K562 (cell line): ENCODE measurements at regions not wholly inside any gene's neighbourhood (a gene's known extent, or its start where the extent isn't known, plus 50 kb on each side); places are given as distances from the start of the nearest gene placed in this dataset.

Source experiments
- ATAC-seq: fragments of 200-7000 bp; cut with Tn5 transposase; 3 replicates; pipeline ENCODE4 v1.9.1; 2020; ENCODE audit warnings: moderate library complexity
- BruUV-seq: library from RNA; stranded (reverse); fragments of 400-500 nt; replicated peaks from 2 replicates; lab custom pipeline; 2021; lab: Mats Ljungman, UMichigan
- CTCF ChIA-PET: fragments of 300-600 bp; formaldehyde crosslinking; extraction: SDS; loops from one replicate; lab custom pipeline; 2021; ENCODE audit warnings: low intra/inter-chr PET ratio; lab: Yijun Ruan, JAX
- POLR2A ChIA-PET: fragments of 300-600, 350-650 bp; sonication (Branson Sonifier 250); formaldehyde crosslinking; extraction: SDS; loops from one replicate; lab custom pipeline; 2021; ENCODE audit warnings: antibody characterized with exemption, inconsistent platforms; lab: Yijun Ruan, JAX
- DNase-seq, 4 experiments: peaks; one replicate each; pipeline versions ENCODE4 v3.0.0 to v3.0.0-alpha.2; 2011 to 2018; ENCODE audit warnings: low spot score in 3 of 4, mixed read lengths in 3 of 4; ENCODE audit errors: extremely low read depth in 1 of 4
- FAIRE-seq: peaks from 2 replicates; lab custom pipeline; 2011; peaks lifted over from hg19 to GRCh38; lab: Jason Lieb, UNC
- H2AFZ ChIP-seq: 2 replicates; pipeline ENCODE4 v1.6.0; 2011; ENCODE audit warnings: low read depth, low read length, control low read depth, inconsistent platforms
- H3K27ac ChIP-seq: fragments of 200-600 bp; 3 replicates; pipeline ENCODE4 v1.8.0; 2011; ENCODE audit warnings: low read depth, mild to moderate bottlenecking, control low read depth, inconsistent platforms, low read length, moderate library complexity, mixed read lengths; ENCODE audit errors: extremely low read depth
- H3K27me3 ChIP-seq, 2 experiments: fragments of 300-600 bp in 1 of 2; 2 replicates in 1 of 2; 3 replicates in 1 of 2; pipeline versions ENCODE4 v1.6.0 to v1.8.0; 2011; ENCODE audit warnings: inconsistent platforms in 2 of 2, low read length in 2 of 2, mild to moderate bottlenecking in 1 of 2, mixed read lengths in 1 of 2, moderate library complexity in 1 of 2; ENCODE audit not compliant: control insufficient read depth in 2 of 2, insufficient read depth in 2 of 2
- H3K36me3 ChIP-seq: fragments of 300-600 bp; 3 replicates; pipeline ENCODE4 v1.8.0; 2011; ENCODE audit warnings: mild to moderate bottlenecking, low read length, inconsistent platforms; ENCODE audit not compliant: control insufficient read depth, insufficient read depth
- H3K4me1 ChIP-seq, 2 experiments: fragments of 200-600 bp in 1 of 2; replicated peaks in 1 of 2; 2 replicates in 1 of 2; 3 replicates in 1 of 2; pipeline versions ENCODE4 v1.5.1 to v1.8.0; 2011; ENCODE audit warnings: inconsistent platforms in 2 of 2, low read length in 2 of 2, mild to moderate bottlenecking in 1 of 2, mixed read lengths in 1 of 2, moderate library complexity in 1 of 2; ENCODE audit not compliant: control insufficient read depth in 2 of 2, insufficient read depth in 2 of 2
- H3K4me2 ChIP-seq: 2 replicates; pipeline ENCODE4 v1.6.1; 2011; ENCODE audit warnings: low read length, control low read depth, inconsistent platforms, mixed read lengths; ENCODE audit not compliant: insufficient read depth
- H3K4me3 ChIP-seq: fragments of 200-600 bp; sonication (generic), shearing (Covaris generic); 2 replicates; pipeline ENCODE4 v1.5.1; 2016; ENCODE audit warnings: control low read depth, inconsistent platforms
- H3K79me2 ChIP-seq: fragments of 200-600 bp; 3 replicates; pipeline ENCODE4 v1.8.0; 2011; ENCODE audit warnings: low read length, inconsistent platforms; ENCODE audit not compliant: control insufficient read depth, insufficient read depth
- H3K9ac ChIP-seq, 2 experiments: 2 replicates each; pipeline versions ENCODE4 v1.6.0 to v1.6.1; 2011; ENCODE audit warnings: low read depth in 2 of 2, low read length in 2 of 2, control low read depth in 1 of 2, inconsistent platforms in 1 of 2, mild to moderate bottlenecking in 1 of 2, mixed read lengths in 1 of 2; ENCODE audit not compliant: insufficient read depth in 1 of 2
- H3K9me1 ChIP-seq: one replicate; pipeline ENCODE4 v1.6.0; 2011; ENCODE audit warnings: inconsistent platforms, mild to moderate bottlenecking, low read length, moderate library complexity; ENCODE audit not compliant: control insufficient read depth, insufficient read depth
- H3K9me3 ChIP-seq: replicated peaks from 2 replicates; pipeline ENCODE4 v1.5.1; 2011; ENCODE audit warnings: low read depth, low read length, inconsistent platforms; ENCODE audit not compliant: control insufficient read depth, insufficient read depth
- H4K20me1 ChIP-seq: replicated peaks from 2 replicates; pipeline ENCODE4 v1.6.1; 2011; ENCODE audit warnings: low read length, inconsistent platforms, mixed read lengths; ENCODE audit not compliant: control insufficient read depth, insufficient read depth
- BCOR ChIP-seq: fragments of 450-650 bp; IDR thresholded peaks from 2 replicates; pipeline ENCODE4 v1.6.1; 2016
- CBFA2T3 ChIP-seq: fragments of 450-650 bp; IDR thresholded peaks from 2 replicates; pipeline ENCODE4 v1.6.1; 2017
- ESRRA ChIP-seq: fragments of 450-650 bp; IDR thresholded peaks from 2 replicates; pipeline ENCODE4 v1.6.1; 2014; ENCODE audit warnings: low read depth, mild to moderate bottlenecking, moderate library complexity, borderline replicate concordance
- ETV1 ChIP-seq: fragments of 450-650 bp; conservative IDR thresholded peaks from 2 replicates; pipeline ENCODE4 v1.6.1; 2016; ENCODE audit warnings: missing genetic modification characterization, control low read depth, low read depth, missing compliant biosample characterization
- GATA2 ChIP-seq: sonication (generic); formaldehyde crosslinking; IDR thresholded peaks from 2 replicates; pipeline ENCODE4 v1.4.0; 2020; ENCODE audit warnings: mild to moderate bottlenecking, missing genetic modification reagents
- IRF1 ChIP-seq: sonication (generic); formaldehyde crosslinking; IDR thresholded peaks from 2 replicates; pipeline ENCODE4 v1.8.0; 2022; ENCODE audit warnings: missing genetic modification reagents, mild to moderate bottlenecking, borderline replicate concordance
- MAFF ChIP-seq: IDR thresholded peaks from 2 replicates; pipeline ENCODE4 v1.6.1; 2012; ENCODE audit warnings: low read length, improper control_type of control experiment
- MAFG ChIP-seq: fragments of 450-650 bp; conservative IDR thresholded peaks from 2 replicates; pipeline ENCODE4 v1.6.1; 2016; ENCODE audit warnings: missing genetic modification characterization, missing compliant biosample characterization
- MAZ ChIP-seq, 2 experiments: fragments of 450-650 bp in 1 of 2; sonication (generic) in 1 of 2; formaldehyde crosslinking; IDR thresholded peaks in 1 of 2; conservative IDR thresholded peaks in 1 of 2; 2 replicates each; pipeline versions ENCODE4 v1.4.0 to v1.5.0; 2020; ENCODE audit warnings: mild to moderate bottlenecking in 1 of 2, missing genetic modification reagents in 1 of 2
- MCM3 ChIP-seq: fragments of 450-650 bp; IDR thresholded peaks from 2 replicates; pipeline ENCODE4 v1.6.1; 2016
- NCOA4 ChIP-seq: fragments of 450-650 bp; IDR thresholded peaks from 2 replicates; pipeline ENCODE4 v1.6.1; 2018; ENCODE audit warnings: mild to moderate bottlenecking; ENCODE audit not compliant: partially characterized antibody
- PHB ChIP-seq: fragments of 250-450 bp; sonication (Bioruptor Pico); IDR thresholded peaks from 2 replicates; pipeline ENCODE4 v1.5.0; 2021
- PHB2 ChIP-seq: fragments of 450-650 bp; IDR thresholded peaks from 2 replicates; pipeline ENCODE4 v1.6.1; 2017; ENCODE audit warnings: low read depth
- POLR2B ChIP-seq: fragments of 450-650 bp; IDR thresholded peaks from 2 replicates; pipeline ENCODE4 v1.6.1; 2018; ENCODE audit warnings: low read depth; ENCODE audit not compliant: partially characterized antibody
- RB1 ChIP-seq: fragments of 450-650 bp; IDR thresholded peaks from 2 replicates; pipeline ENCODE4 v1.6.1; 2017; ENCODE audit warnings: low read depth, mild to moderate bottlenecking
- SNRNP70 ChIP-seq: fragments of 200-400 bp; formaldehyde crosslinking; optimal IDR thresholded peaks from 2 replicates; pipeline ENCODE3; 2017; ENCODE audit warnings: low read depth, low read length
- ZNF133 ChIP-seq: fragments of 250-450 bp; sonication (Bioruptor Pico); IDR thresholded peaks from 2 replicates; pipeline ENCODE4 v1.4.0; 2020; ENCODE audit warnings: mild to moderate bottlenecking
- ZNF766 ChIP-seq: fragments of 200-800 bp; sonication (Bioruptor generic); conservative IDR thresholded peaks from 2 replicates; pipeline ENCODE4 v1.6.1; 2016; ENCODE audit warnings: missing genetic modification characterization, missing compliant biosample characterization
- WGBS: fragments of 100-300 bp; shearing (Covaris generic); methylation state at CpG from one replicate; pipeline ENCODE4 v1.1.6; 2016; ENCODE audit warnings: low coverage, mixed read lengths; ENCODE audit not compliant: insufficient coverage; ENCODE audit errors: missing lambda C conversion rate; 5-methylcytosine and 5-hydroxymethylcytosine counted together
- in situ Hi-C: fragments of 300-500 bp; cut with MboI; formaldehyde crosslinking; loops from 4 replicates; pipeline ENCODE4 v1.15.0; 2018; ENCODE audit warnings: inconsistent platforms, mixed read lengths
- intact Hi-C: fragments of 100-400 bp; cut with micrococcal nuclease; formaldehyde crosslinking; loops from 2 replicates; pipeline ENCODE4 v1.14.2; 2022
- TF ChIP-seq, protein P1 (sequence below): fragments of 450-650 bp; formaldehyde crosslinking; IDR thresholded peaks from 2 replicates; pipeline ENCODE4 v1.4.0; 2020; ENCODE audit warnings: mild to moderate bottlenecking
- TF ChIP-seq, protein P2 (sequence below): fragments of 200-400 bp; formaldehyde crosslinking; IDR thresholded peaks from 2 replicates; pipeline ENCODE4 v1.6.1; 2017; ENCODE audit warnings: mild to moderate bottlenecking, low read depth, low read length, moderate library complexity

DNA sequence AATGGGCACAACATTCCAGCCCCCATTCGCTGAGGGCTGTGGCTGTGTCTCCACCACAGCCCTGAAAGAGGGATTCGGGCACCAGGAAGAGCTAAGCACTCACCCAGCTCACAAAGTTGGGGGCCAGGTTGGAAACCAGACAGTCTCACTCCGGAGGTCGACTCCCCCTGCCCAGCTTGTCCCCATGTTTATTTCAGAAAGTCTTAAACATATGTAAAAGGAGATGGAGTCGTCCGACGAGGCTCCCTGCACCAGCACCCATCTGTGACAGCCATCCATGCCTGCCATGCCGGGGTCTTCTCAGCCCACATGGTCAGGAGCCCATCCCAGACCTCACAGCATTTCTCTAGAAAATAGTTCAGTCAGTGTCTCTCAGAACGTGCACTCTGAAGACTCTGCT, 63.6 kb upstream of the STX16 start:
- Histone ChIP-seq H3K4me2 (no peak overlapping the region), H3K27ac (no peak overlapping the region), H3K9ac (no peak overlapping the region), H4K20me1 (no peaks in the 10 kb centered on the region; the same call in 1 of the 2 replicates), H3K9me3 (no peaks in the 10 kb centered on the region; the same call in 1 of the 2 replicates), H3K36me3 (no peaks in the 10 kb centered on the region), H3K27me3 (peaks cover 13 to 50% of the 10 kb centered on the region in 2 experiments), H3K79me2 (no peaks in the 10 kb centered on the region), H2AFZ (no peak overlapping the region), H3K4me1 (no peaks in the 10 kb centered on the region; a peak in 2 of 5 replicates), H3K4me3 (no peak overlapping the region), H3K9me1 (no peaks in the 10 kb centered on the region)
- ChIA-PET CTCF (interaction anchor here (0.6 kb wide), 1 partner anchor 41 kb away, joined by 3 read pairs; no protein-coding TSS in a partner anchor), POLR2A (interaction anchor here (2.0 kb wide), 1 partner anchor 12 kb away, joined by 5 read pairs; no protein-coding TSS in a partner anchor)
- FAIRE-seq = no peak
- no peak for ATAC-seq
- no peak for DNase-seq
- no TSS peak for BruUV-seq
- TF ChIP-seq, protein P1, sequence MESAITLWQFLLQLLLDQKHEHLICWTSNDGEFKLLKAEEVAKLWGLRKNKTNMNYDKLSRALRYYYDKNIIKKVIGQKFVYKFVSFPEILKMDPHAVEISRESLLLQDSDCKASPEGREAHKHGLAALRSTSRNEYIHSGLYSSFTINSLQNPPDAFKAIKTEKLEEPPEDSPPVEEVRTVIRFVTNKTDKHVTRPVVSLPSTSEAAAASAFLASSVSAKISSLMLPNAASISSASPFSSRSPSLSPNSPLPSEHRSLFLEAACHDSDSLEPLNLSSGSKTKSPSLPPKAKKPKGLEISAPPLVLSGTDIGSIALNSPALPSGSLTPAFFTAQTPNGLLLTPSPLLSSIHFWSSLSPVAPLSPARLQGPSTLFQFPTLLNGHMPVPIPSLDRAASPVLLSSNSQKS (CRISPR knock-in tag) = no peak
- TF ChIP-seq RB1 (no peak), ZNF766 (CRISPR knock-in tag) (no peak), MCM3 (no peak), PHB2 (no peak), ZNF133 (CRISPR knock-in tag) (no peak), POLR2B (no peak), GATA2 (CRISPR knock-in tag) (no peak), CBFA2T3 (no peak), MAZ (CRISPR knock-in tag; conservative IDR thresholded peaks at IDR 0.05 in 1 of 2, IDR thresholded peaks at IDR 0.05 in 1 of 2) (no peak), ESRRA (no peak), IRF1 (CRISPR knock-in tag) (no peak), MAFF (no peak), BCOR (no peak), MAFG (no peak), ETV1 (tag) (no peak), NCOA4 (no peak), PHB (CRISPR knock-in tag) (no peak), SNRNP70 (no peak)
- TF ChIP-seq, protein P2, sequence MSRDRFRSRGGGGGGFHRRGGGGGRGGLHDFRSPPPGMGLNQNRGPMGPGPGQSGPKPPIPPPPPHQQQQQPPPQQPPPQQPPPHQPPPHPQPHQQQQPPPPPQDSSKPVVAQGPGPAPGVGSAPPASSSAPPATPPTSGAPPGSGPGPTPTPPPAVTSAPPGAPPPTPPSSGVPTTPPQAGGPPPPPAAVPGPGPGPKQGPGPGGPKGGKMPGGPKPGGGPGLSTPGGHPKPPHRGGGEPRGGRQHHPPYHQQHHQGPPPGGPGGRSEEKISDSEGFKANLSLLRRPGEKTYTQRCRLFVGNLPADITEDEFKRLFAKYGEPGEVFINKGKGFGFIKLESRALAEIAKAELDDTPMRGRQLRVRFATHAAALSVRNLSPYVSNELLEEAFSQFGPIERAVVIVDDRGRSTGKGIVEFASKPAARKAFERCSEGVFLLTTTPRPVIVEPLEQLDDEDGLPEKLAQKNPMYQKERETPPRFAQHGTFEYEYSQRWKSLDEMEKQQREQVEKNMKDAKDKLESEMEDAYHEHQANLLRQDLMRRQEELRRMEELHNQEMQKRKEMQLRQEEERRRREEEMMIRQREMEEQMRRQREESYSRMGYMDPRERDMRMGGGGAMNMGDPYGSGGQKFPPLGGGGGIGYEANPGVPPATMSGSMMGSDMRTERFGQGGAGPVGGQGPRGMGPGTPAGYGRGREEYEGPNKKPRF = no peak
- WGBS = 4% methylated on average over 9 of the region's 9 CpGs
- in situ Hi-C loops (no loop called here), intact Hi-C loops (no loop called here)
